IPS-NIHi7 (cell line): ENCODE measurements at regions not wholly inside any gene's neighbourhood (a gene's known extent, or its start where the extent isn't known, plus 50 kb on each side); places are given as distances from the start of the nearest gene placed in this dataset.

Experiments used
- DNase-seq: peaks from one replicate; pipeline ENCODE4 v3.0.0; 2012; ENCODE audit warnings: mixed read lengths; ENCODE audit errors: extremely low spot score

DNA sequence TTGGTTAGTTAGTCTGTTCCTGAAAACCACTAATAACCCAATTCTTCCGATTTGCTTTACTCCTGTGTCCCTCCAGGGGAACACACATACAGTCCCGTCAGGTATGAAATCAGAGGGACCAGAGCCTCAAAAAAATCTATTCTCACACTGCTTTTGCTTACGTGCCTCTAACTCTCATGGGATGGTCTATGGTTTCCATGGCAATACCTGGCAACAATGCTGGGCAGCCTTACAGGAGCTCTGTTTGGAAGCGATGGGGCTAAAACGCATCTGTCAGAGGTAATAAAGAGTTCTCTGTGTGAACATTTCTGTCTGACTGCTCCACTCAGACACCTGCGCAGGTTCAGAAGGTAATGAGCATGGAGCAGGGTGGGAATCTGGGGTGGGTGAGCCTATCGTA, 376.2 kb downstream of the GXYLT1 start:
- no peak for DNase-seq

GRCh38 chr12:41762691-41763090, 382.0 kb downstream of the GXYLT1 start:
- no peak for DNase-seq

DNA sequence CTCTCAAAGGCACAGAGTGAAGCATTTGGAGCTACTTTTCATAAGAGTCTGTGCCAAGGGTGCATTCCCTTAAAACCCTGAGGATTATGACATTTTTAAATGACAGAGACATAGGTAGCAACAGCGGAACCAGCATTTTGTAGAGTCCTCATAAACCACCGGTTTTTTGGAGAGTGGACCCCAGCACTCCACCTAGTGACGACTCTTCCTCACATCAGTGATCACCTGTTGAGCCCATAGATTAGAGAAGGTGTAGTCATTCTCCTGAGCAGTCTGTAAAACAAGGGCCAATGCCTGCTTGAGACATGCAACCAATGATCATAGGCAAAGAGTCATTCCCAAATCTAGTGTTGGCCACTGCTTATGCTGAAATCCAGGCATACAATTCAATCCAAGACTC, 399.1 kb downstream of the GXYLT1 start:
- peak; percentile 66 for DNase-seq

- DNase-seq = no peak
Measured at GRCh38 chr12:41743835-41744234, 400.8 kb downstream of the GXYLT1 start.

DNA sequence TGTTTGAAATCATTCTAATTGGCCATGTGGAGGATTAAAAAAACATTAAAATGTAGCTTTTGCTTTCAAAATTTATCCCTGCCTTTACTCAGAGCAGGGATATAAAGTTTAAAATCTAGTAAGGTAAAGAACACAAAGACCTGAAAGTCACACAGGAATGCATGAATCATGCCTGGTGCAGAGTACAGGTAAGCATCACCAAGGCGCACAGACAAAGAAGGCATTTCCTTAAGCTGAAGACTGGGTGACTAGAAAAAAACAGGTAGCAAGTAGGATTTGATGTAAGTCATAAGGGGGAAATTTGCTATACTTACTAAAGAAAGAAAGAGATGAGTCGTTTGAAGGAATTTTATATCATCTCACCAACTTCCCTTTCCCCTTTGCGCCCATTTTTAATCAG, 405.6 kb downstream of the GXYLT1 start:
- DNase-seq = no peak

DNA sequence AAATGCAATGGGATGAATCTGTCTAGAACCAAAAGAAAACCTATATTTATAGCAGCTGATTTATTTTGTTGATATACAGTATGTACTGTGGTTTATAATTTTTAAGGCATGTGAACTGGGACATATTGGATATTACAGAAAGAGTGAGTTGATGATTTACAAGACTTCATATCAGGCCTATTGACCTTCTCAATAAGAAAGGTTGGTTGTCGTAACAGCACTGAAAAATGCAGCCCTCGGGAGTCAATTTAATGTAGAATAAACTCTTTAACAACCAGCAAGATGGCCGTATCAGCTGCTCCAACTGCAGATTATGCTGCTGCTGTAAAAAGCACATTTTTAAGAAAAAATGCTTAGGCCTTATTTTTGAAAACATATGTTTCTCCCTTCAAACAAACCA, 407.3 kb downstream of the GXYLT1 start:
- no peak for DNase-seq

- DNase-seq = no peak
Measured at GRCh38 chr12:41736436-41736835, 408.2 kb downstream of the GXYLT1 start.

GRCh38 chr12:41731691-41732090, 413.0 kb downstream of the GXYLT1 start:
- no peak for DNase-seq

- no peak for DNase-seq
Measured at GRCh38 chr12:41731061-41731460, 413.6 kb downstream of the GXYLT1 start.

- DNase-seq = no peak
Measured at GRCh38 chr12:41724216-41724615, 420.5 kb downstream of the GXYLT1 start.

DNA sequence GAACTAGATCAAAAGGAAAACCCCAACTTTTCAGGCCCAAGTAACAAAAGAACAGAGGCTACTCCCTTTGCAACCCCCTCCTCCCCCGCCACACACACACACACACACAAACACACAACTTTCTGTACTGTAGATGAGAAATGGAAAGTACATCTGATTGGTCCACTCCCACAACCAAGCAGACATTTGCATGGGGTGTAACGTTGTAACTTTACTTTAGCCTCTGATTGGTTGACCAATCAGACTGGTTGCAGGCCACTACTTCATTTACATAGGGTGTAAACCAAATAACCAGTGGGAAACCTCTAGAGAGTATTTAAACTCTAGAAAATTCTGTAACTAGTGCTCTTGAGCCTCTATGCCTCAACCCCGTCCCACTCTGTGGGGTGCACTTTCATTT, 425.5 kb downstream of the GXYLT1 start:
- no peak for DNase-seq

DNA sequence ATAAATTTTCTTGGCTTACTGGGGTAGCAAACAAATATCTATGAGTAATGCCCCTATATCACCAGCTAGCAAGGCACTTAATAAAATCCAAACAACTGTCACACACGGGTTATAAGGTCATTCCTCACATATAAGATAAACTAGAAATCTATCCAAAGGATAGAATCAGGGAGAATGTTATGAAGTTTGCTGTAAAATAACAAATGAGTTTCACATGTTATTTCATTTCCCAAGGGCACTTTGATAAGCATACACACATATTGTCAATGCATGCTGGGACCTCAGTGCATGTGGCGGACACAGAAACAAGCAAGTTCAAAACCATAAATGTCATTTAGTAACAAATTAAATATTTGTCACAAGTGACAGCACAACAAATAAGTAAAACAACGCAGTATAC, 429.4 kb downstream of the GXYLT1 start:
- no peak for DNase-seq

- DNase-seq = peak; percentile 22
Measured at GRCh38 chr12:41709463-41710285, 435.0 kb downstream of the GXYLT1 start.

DNA sequence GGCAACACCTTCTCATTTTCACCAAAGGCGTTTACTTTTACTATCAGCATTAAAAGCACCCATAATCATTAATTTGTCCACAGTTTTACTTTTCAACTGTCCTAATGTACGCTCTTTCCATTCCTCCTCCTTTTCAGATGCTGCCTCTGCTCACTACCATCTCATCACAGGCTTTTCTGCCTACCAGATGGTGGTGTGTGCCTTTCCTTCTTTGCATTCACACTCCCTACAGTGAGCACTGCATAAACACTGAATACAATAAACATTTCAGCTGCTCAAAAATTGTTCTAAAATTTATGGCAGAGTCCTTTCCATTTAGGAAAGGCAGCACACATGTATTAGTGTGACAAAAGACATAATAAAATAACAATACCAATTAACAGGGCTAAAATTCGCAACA, 435.7 kb downstream of the GXYLT1 start:
- DNase-seq = no peak

DNA sequence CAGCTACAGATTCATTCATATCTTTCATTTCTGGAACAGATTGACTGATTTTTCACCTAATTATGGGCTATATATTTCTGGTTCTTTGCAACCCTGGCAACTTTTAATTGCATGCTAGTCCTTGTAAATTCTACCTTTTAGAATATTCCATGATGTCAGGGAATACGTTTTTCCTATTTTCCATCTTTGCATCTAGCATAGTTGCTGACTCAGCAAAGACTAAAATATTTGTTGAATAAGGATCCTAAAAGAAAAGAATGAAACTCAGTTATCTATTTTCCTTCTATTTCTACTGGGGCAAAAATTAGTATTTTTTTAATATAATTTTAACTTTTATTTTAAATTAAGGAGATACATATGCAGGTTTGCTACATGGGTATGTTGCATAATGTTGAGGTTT, 438.3 kb downstream of the GXYLT1 start:
- no peak for DNase-seq

DNA sequence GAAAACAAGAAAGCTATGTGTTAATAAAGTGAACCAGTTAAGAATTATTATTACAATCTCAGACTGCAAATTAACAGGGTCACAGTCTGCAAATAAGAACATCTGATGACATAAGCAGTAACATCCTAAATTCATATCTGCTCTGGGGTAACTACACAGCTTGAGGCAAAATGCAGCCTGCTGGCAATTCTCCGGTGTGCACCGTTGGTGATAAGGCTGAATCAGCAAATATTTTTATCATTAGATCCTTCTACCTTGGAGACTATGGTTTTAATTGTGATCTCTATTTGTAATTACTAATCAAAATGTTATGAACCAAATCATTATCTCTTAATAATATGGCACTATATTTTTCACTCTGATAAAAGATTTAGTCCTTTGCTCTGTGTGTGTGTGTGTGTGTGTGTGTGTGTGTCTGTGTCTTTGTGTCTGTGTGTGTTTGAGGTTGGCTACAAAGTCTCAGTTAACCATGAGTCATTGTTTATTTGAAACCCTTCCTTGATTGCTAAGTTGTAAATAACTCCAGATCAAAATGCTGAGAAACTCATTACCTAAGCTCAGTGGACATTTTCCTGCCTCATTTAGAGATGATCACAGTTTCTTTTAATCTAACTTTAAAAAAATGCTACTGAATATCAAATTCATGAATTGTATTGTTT, 442.6 kb downstream of the GXYLT1 start:
- DNase-seq = no peak

- no peak for DNase-seq
Measured at GRCh38 chr12:41700940-41701339, 443.7 kb downstream of the GXYLT1 start.

GRCh38 chr12:41699658-41700057, 445.0 kb downstream of the GXYLT1 start:
- DNase-seq = no peak

DNA sequence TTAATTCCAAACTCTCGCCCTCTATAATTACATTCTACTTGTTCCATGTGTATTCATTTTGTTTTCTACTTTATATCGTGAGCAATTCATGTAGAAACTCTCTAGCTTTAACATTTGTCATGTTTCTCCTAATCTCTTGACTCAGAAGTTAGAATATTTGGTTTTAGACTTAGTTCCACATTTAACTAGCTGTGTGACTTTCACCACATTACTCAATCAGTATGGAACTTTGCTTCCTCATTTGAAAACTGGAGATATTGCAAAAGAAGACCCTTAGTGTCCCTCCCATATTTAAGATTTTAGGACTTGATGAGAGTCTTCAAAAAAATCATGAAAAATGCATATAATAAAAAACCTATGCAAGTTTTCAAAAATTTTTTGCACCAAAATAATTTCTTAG, 447.5 kb downstream of the GXYLT1 start:
- no peak for DNase-seq

- DNase-seq = no peak
Measured at GRCh38 chr12:41684997-41685396, 459.7 kb downstream of the GXYLT1 start.

DNA sequence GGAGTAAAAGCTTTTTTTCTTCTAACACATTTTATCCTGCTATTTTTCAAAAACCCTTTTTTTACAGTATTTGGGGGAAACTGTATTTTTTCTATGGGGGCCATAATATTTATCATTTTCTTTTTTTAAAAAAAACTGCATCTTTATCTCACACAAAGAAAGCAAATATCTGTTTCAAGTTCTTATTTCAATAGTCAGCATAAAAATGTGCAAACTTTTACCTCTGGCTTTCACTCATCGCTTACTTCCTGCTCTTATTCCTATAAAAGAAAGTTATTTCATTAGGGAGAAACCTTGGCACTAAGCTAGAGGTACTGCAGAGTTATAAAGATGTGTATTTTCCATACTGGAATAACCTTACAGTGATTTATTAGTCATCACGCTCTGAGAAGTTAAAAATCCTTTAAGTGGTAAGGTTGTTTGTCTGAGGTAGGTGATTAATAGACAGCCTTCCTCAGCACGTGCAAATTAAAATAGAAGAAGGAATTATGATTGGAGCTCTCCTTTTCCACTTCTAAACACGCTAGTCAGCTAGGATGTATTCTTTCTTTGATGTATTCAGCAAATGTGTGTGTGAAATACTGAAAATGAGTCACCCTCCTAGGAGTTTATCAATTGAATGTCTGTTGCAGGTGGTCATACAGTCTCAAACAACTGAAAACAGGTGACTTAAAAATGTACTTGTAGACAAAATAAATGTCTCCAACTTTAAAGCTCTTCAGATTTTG, 461.0 kb downstream of the GXYLT1 start:
- no peak for DNase-seq

DNA sequence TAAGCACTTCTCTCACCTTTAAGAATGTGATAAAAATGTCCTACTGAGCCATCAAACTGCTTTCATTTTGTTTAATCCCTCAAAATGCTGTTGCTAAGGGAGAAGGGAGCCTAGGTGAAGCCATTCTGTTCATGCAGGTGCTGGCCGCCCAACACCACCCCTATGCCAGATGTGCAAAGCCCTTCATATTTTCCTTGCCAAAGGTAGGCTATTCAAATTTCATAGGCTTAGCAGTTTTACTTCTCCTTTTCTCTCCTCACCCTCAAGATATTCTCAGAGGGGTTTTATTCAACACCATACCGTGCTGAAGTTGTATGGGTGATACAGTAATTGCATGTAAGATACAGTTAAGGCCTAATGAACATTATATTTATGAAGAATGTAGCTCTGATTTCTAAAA, 461.7 kb downstream of the GXYLT1 start:
- no peak for DNase-seq

GRCh38 chr12:41681898-41682297, 462.8 kb downstream of the GXYLT1 start:
- peak; percentile 15 for DNase-seq
